PC-3 (cell line): ENCODE measurements at regions not wholly inside any gene's neighbourhood (a gene's known extent, or its start where the extent isn't known, plus 50 kb on each side); places are given as distances from the start of the nearest gene placed in this dataset.
A peak's percentile ranks its signal among the peaks of the same experiment; 100 is the strongest.

Source experiments
- ATAC-seq: fragments of 200-7000 bp; cut with Tn5 transposase; 2 replicates; pipeline ENCODE4 v1.9.1; 2020; ENCODE audit warnings: mild to moderate bottlenecking, moderate library complexity
- BruUV-seq: library from RNA; stranded (reverse); fragments of 400-500 nt; replicated peaks from 2 replicates; lab custom pipeline; 2021; lab: Mats Ljungman, UMichigan
- CTCF ChIA-PET: fragments of 300-600 bp; sonication (Branson Sonifier 250); formaldehyde crosslinking; loops from one replicate; lab custom pipeline; 2022; ENCODE audit warnings: antibody characterized with exemption; lab: Charles Lee
- POLR2A ChIA-PET: fragments of 300-600 bp; sonication (Branson Sonifier 250); formaldehyde crosslinking; loops from one replicate; lab custom pipeline; 2022; ENCODE audit warnings: antibody characterized with exemption; ENCODE audit not compliant: unreplicated experiment; lab: Charles Lee
- DNase-seq: peaks from one replicate; pipeline ENCODE4 v3.0.0-alpha.2; 2015
- H2AFZ ChIP-seq: fragments of 300-600 bp; sonication (generic); 2 replicates; pipeline ENCODE4 v1.6.0; 2016; ENCODE audit warnings: antibody characterized with exemption, low read length
- H3F3A ChIP-seq: fragments of 300-600 bp; sonication (generic); one replicate; pipeline ENCODE4 v1.6.0; 2017; ENCODE audit warnings: antibody characterized with exemption, low read length, control low read depth, mild to moderate bottlenecking; ENCODE audit not compliant: unreplicated experiment
- H3K27ac ChIP-seq: fragments of 300-600 bp; sonication (generic); 2 replicates; pipeline ENCODE4 v1.5.1; 2016; ENCODE audit warnings: mild to moderate bottlenecking, low read length
- H3K27me3 ChIP-seq: fragments of 300-600 bp; sonication (generic); 2 replicates; pipeline ENCODE4 v1.6.1; 2016; ENCODE audit warnings: low read length, mixed read lengths
- H3K36me3 ChIP-seq: fragments of 300-600 bp; sonication (generic); 2 replicates; pipeline ENCODE4 v1.6.1; 2016; ENCODE audit warnings: low read depth, mixed run types, low read length, mixed read lengths
- H3K4me1 ChIP-seq: fragments of 300-600 bp; sonication (generic); 2 replicates; pipeline ENCODE4 v1.5.1; 2016; ENCODE audit warnings: low read length; ENCODE audit not compliant: insufficient read depth
- H3K4me2 ChIP-seq: fragments of 300-600 bp; sonication (generic); 2 replicates; pipeline ENCODE4 v1.6.0; 2016; ENCODE audit warnings: low read length
- H3K4me3 ChIP-seq: fragments of 300-600 bp; sonication (generic); 2 replicates; pipeline ENCODE4 v1.5.1; 2016; ENCODE audit warnings: mild to moderate bottlenecking, low read length, mixed read lengths
- H3K79me2 ChIP-seq: fragments of 300-600 bp; sonication (generic); 2 replicates; pipeline ENCODE4 v1.6.1; 2017; ENCODE audit warnings: low read length, mixed read lengths
- H3K9ac ChIP-seq: fragments of 300-600 bp; sonication (generic); 2 replicates; pipeline ENCODE4 v1.6.0; 2016; ENCODE audit warnings: mild to moderate bottlenecking, low read length
- H3K9me2 ChIP-seq: fragments of 300-600 bp; sonication (generic); replicated peaks from 2 replicates; pipeline ENCODE4 v1.6.1; 2016; ENCODE audit warnings: mixed run types, low read length, mixed read lengths
- H3K9me3 ChIP-seq: fragments of 300-600 bp; sonication (generic); 2 replicates; pipeline ENCODE4 v1.6.1; 2016; ENCODE audit warnings: low read length, mixed read lengths
- H4K20me1 ChIP-seq: fragments of 300-600 bp; sonication (generic); 2 replicates; pipeline ENCODE4 v1.6.1; 2016; ENCODE audit warnings: low read length, mixed read lengths
- EZH2 ChIP-seq: fragments of 300-600 bp; sonication (generic); IDR thresholded peaks from one replicate; pipeline ENCODE4 v1.6.1; 2017; ENCODE audit warnings: antibody characterized with exemption, mild to moderate bottlenecking, low read length; ENCODE audit not compliant: unreplicated experiment
- EZH2phosphoT487 ChIP-seq: fragments of 300-600 bp; sonication (generic); IDR thresholded peaks from 2 replicates; pipeline ENCODE4 v1.6.1; 2018; ENCODE audit warnings: mild to moderate bottlenecking, antibody characterized with exemption, low read length, borderline replicate concordance
- intact Hi-C: fragments of 100-400 bp; cut with micrococcal nuclease; formaldehyde crosslinking; loops from 2 replicates; pipeline ENCODE4 v1.9.0; 2023
- TF ChIP-seq, protein P1 (sequence below): fragments of 300-600 bp; sonication (generic); conservative IDR thresholded peaks from 2 replicates; pipeline ENCODE4 v1.5.1; 2017; ENCODE audit warnings: antibody characterized with exemption, low read depth, mild to moderate bottlenecking, low read length

DNA sequence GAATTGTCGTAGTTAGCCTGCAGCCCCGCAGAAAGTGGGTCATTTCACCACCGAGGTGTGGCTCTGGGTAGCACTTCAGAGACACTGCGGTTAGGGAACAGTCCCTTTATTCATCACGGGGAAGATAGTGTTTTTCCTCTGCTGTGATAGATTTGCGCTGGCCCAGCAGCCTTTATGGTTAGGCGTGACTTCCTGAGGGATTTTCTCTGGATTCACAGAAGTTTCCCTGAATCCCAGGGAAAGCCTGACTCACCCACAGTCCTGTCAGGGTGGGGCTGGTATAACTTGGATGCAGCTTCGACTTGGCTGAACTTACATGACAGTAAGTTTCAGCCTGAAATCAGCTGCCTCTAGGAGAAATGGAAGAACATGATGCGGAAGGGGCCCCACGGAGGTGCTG, 196.3 kb upstream of the HHIP start:
- ChIA-PET CTCF (no interaction called here), POLR2A (no interaction called here)
- no peak overlapping the region for H3K27ac ChIP-seq
- H3K4me1 ChIP-seq: no peaks in the 10 kb centered on the region
- H4K20me1 ChIP-seq: no peaks in the 10 kb centered on the region
- intact Hi-C loops: no loop called here
- no peak for TF ChIP-seq EZH2
- TF ChIP-seq, protein P1, sequence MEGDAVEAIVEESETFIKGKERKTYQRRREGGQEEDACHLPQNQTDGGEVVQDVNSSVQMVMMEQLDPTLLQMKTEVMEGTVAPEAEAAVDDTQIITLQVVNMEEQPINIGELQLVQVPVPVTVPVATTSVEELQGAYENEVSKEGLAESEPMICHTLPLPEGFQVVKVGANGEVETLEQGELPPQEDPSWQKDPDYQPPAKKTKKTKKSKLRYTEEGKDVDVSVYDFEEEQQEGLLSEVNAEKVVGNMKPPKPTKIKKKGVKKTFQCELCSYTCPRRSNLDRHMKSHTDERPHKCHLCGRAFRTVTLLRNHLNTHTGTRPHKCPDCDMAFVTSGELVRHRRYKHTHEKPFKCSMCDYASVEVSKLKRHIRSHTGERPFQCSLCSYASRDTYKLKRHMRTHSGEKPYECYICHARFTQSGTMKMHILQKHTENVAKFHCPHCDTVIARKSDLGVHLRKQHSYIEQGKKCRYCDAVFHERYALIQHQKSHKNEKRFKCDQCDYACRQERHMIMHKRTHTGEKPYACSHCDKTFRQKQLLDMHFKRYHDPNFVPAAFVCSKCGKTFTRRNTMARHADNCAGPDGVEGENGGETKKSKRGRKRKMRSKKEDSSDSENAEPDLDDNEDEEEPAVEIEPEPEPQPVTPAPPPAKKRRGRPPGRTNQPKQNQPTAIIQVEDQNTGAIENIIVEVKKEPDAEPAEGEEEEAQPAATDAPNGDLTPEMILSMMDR: no peak
- no peak for TF ChIP-seq EZH2phosphoT487
- BruUV-seq: no TSS peak
- H2AFZ ChIP-seq: no peak overlapping the region
- H3K79me2 ChIP-seq: no peaks in the 10 kb centered on the region
- H3K36me3 ChIP-seq: no peaks in the 10 kb centered on the region
- H3K4me2 ChIP-seq: no peak overlapping the region
- no peaks in the 10 kb centered on the region for H3K9me3 ChIP-seq
- ATAC-seq: peak; percentile 78
- no peak overlapping the region for H3K9ac ChIP-seq
- no peak overlapping the region for H3K4me3 ChIP-seq
- peak; percentile 29 for DNase-seq
- H3K27me3 ChIP-seq: no peaks in the 10 kb centered on the region
- no peaks in the 10 kb centered on the region for H3F3A ChIP-seq
- no peaks in the 10 kb centered on the region for H3K9me2 ChIP-seq

DNA sequence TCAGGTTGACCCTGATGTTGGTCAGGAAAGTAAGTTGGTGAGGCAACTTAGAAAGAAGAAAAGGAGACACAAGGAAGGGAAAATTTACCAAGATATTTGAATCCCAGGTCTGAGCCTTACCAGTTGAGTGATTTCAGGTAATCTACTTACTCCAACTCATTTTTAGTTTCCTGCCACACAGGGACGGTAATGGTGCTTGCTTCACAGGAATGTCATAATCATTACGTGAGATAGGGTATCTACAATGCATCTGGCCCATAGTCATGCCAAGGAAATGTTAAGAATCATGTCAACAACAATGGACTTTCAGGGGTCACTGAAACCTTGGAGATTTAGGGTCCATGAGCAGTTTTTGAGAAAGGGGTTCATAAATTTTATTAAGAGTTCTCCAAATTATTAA, 195.4 kb upstream of the HHIP start:
- intact Hi-C loops: no loop called here
- H3K4me1 ChIP-seq: no peaks in the 10 kb centered on the region
- POLR2A ChIA-PET: no interaction called here

DNA sequence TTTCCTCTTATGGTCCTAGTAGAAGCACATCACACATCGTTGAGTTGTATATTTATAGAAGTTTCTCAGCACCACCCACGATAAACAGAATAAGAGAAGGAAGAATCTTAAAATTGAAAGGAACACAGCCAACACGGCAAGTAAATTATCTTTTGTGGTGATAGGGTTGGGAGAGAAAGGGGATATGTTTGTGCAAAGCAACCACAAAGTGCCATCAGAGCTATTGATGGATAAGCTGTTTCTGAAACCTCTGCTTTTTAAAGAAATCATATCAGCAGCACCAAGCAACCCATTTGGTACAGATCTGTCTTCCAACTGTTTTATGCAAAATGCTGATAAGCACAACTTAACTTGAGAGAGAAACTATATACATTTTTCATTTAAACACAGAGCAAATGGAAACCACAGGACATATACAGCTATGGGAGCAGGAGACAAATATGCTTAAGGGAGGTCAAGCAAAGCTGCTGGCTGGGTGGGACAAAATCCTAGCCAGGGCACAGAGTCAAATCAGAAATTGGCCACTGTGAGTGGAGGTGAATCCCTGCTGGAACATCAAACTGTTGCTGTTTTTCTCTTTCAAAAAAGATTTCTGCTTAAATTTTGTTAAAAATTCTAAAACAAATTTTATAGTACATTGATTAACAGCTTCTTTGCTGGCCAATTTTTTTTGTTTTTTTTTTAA, 194.0 kb upstream of the HHIP start:
- H3K27ac ChIP-seq: no peak overlapping the region
- POLR2A ChIA-PET: no interaction called here
- H3K27me3 ChIP-seq: no peaks in the 10 kb centered on the region
- no peaks in the 10 kb centered on the region for H3K9me2 ChIP-seq
- no TSS peak for BruUV-seq
- no peak overlapping the region for H3K4me2 ChIP-seq
- no peak overlapping the region for H3K4me3 ChIP-seq
- H2AFZ ChIP-seq: no peak overlapping the region
- no peaks in the 10 kb centered on the region for H3K36me3 ChIP-seq
- H3K4me1 ChIP-seq: no peaks in the 10 kb centered on the region
- DNase-seq: no peak
- no peaks in the 10 kb centered on the region for H3K9me3 ChIP-seq
- no peak overlapping the region for H3K9ac ChIP-seq
- no peaks in the 10 kb centered on the region for H3K79me2 ChIP-seq
- intact Hi-C loops: no loop called here
- no peaks in the 10 kb centered on the region for H3F3A ChIP-seq
- no peaks in the 10 kb centered on the region for H4K20me1 ChIP-seq
- TF ChIP-seq EZH2phosphoT487 (no peak), EZH2 (no peak)
- TF ChIP-seq, protein P1: no peak
- ATAC-seq: no peak
- CTCF ChIA-PET: no interaction called here

More for the DNA sequence above, 195.4 kb upstream of the HHIP start:
- no TSS peak for BruUV-seq
- Histone ChIP-seq H2AFZ (no peak overlapping the region), H3K27me3 (no peaks in the 10 kb centered on the region), H3F3A (no peaks in the 10 kb centered on the region), H3K9ac (no peak overlapping the region), H3K9me3 (no peaks in the 10 kb centered on the region), H3K4me2 (no peak overlapping the region), H4K20me1 (no peaks in the 10 kb centered on the region), H3K4me3 (no peak overlapping the region), H3K9me2 (no peaks in the 10 kb centered on the region), H3K27ac (no peak overlapping the region), H3K79me2 (no peaks in the 10 kb centered on the region), H3K36me3 (no peaks in the 10 kb centered on the region)
- DNase-seq: no peak
- CTCF ChIA-PET: no interaction called here
- TF ChIP-seq EZH2: no peak
- no peak for TF ChIP-seq EZH2phosphoT487
- TF ChIP-seq, protein P1: no peak
- no peak for ATAC-seq
